ENCODE measurements at regions not wholly inside any gene's neighbourhood (a gene's known extent, or its start where the extent isn't known, plus 50 kb on each side); places are given as distances from the start of the nearest gene placed in this dataset.

DNA sequence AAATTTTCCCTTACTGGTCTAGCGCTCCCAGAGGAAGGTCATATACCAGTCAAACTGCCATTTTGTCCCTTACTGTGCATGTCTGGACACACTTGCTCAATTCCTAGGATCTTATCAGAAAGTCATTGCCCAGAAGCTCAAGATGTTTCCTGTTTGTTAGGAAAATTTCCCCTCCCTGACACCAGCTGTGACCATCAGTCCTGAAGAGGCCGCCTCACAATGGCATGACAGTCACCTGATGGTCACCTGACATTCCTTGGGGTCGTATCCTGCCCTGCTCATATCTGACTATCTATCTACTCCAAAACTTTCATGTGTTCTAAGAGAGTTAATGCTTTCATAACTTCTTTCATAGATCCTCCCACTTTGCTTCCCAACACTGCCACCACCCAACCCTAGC is 219.9 kb downstream of the OTOR start (continued):
- TF ChIP-seq, protein P1, sequence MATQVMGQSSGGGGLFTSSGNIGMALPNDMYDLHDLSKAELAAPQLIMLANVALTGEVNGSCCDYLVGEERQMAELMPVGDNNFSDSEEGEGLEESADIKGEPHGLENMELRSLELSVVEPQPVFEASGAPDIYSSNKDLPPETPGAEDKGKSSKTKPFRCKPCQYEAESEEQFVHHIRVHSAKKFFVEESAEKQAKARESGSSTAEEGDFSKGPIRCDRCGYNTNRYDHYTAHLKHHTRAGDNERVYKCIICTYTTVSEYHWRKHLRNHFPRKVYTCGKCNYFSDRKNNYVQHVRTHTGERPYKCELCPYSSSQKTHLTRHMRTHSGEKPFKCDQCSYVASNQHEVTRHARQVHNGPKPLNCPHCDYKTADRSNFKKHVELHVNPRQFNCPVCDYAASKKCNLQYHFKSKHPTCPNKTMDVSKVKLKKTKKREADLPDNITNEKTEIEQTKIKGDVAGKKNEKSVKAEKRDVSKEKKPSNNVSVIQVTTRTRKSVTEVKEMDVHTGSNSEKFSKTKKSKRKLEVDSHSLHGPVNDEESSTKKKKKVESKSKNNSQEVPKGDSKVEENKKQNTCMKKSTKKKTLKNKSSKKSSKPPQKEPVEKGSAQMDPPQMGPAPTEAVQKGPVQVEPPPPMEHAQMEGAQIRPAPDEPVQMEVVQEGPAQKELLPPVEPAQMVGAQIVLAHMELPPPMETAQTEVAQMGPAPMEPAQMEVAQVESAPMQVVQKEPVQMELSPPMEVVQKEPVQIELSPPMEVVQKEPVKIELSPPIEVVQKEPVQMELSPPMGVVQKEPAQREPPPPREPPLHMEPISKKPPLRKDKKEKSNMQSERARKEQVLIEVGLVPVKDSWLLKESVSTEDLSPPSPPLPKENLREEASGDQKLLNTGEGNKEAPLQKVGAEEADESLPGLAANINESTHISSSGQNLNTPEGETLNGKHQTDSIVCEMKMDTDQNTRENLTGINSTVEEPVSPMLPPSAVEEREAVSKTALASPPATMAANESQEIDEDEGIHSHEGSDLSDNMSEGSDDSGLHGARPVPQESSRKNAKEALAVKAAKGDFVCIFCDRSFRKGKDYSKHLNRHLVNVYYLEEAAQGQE (IDR thresholded peaks at IDR 0.05; ENCODE audit: low read depth, low read length) = no peak
- TF ChIP-seq, protein P2, sequence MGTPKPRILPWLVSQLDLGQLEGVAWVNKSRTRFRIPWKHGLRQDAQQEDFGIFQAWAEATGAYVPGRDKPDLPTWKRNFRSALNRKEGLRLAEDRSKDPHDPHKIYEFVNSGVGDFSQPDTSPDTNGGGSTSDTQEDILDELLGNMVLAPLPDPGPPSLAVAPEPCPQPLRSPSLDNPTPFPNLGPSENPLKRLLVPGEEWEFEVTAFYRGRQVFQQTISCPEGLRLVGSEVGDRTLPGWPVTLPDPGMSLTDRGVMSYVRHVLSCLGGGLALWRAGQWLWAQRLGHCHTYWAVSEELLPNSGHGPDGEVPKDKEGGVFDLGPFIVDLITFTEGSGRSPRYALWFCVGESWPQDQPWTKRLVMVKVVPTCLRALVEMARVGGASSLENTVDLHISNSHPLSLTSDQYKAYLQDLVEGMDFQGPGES (IDR thresholded peaks at IDR 0.05; ENCODE audit: low read depth, low read length) = no peak
- TF ChIP-seq TCF12 (IDR thresholded peaks at IDR 0.05) = no peak
- TF ChIP-seq JUND (IDR thresholded peaks at IDR 0.05) = no peak
- no peak for TF ChIP-seq NFIC (IDR thresholded peaks at IDR 0.05; ENCODE audit: borderline replicate concordance)
- TF ChIP-seq MEF2A (IDR thresholded peaks at IDR 0.05; ENCODE audit: borderline replicate concordance, low read depth) = no peak

DNA sequence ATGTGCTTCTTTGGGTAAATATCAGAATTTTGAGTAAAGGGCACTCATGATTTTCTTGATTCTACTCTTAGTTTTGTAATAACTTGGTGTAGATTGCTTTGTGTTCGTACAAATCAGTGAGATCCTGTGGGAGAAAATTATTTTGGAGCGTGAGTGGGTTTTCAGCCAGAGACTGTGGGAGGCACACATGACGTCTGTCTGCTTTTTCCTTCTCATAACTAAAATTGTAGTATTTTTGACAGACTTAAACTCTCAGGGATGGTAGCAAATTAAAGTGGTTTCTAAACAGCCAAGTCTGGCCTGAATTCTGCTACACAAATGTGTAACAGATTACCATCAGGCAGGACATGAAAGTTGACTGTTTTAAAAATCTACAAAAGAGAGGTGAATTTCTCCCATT is 222.6 kb downstream of the OTOR start:
- Histone ChIP-seq H3K79me2 (ENCODE audit: insufficient read depth) (no peaks in the 10 kb centered on the region), H3K4me3 (ENCODE audit: low read depth in 2 of 2, low read length in 1 of 2) (no peak overlapping the region), H3K9me3 (no peaks in the 10 kb centered on the region), H3K4me2 (no peak overlapping the region), H3F3A (replicated peaks; ENCODE audit: insufficient read depth) (no peaks in the 10 kb centered on the region), H3K9me2 (no peaks in the 10 kb centered on the region), H3K9ac (no peak overlapping the region), H2AFZ (ENCODE audit: low read depth) (no peak overlapping the region), H4K20me1 (ENCODE audit: insufficient read depth) (no peaks in the 10 kb centered on the region), H3K27me3 (ENCODE audit: insufficient read depth) (no peaks in the 10 kb centered on the region), H3K4me1 (ENCODE audit: control insufficient read depth in 1 of 2, insufficient read depth in 2 of 2, low read depth in 1 of 2, low read length in 1 of 2) (no peaks in the 10 kb centered on the region), H3K27ac (ENCODE audit: low read depth in 2 of 2, low read length in 1 of 2) (no peak overlapping the region), H3K36me3 (replicated peaks in 1 of 2; ENCODE audit: control insufficient read depth in 1 of 2, insufficient read depth in 2 of 2, low read length in 1 of 2) (no peaks in the 10 kb centered on the region)
- TF ChIP-seq, protein P3, sequence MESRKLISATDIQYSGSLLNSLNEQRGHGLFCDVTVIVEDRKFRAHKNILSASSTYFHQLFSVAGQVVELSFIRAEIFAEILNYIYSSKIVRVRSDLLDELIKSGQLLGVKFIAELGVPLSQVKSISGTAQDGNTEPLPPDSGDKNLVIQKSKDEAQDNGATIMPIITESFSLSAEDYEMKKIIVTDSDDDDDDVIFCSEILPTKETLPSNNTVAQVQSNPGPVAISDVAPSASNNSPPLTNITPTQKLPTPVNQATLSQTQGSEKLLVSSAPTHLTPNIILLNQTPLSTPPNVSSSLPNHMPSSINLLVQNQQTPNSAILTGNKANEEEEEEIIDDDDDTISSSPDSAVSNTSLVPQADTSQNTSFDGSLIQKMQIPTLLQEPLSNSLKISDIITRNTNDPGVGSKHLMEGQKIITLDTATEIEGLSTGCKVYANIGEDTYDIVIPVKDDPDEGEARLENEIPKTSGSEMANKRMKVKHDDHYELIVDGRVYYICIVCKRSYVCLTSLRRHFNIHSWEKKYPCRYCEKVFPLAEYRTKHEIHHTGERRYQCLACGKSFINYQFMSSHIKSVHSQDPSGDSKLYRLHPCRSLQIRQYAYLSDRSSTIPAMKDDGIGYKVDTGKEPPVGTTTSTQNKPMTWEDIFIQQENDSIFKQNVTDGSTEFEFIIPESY (IDR thresholded peaks at IDR 0.05; ENCODE audit: borderline replicate concordance, low read depth) = no peak
- TF ChIP-seq, protein P2 (IDR thresholded peaks at IDR 0.05; ENCODE audit: low read depth, low read length) = no peak
- no peak for TF ChIP-seq EP300 (IDR thresholded peaks at IDR 0.05; ENCODE audit: borderline replicate concordance in 1 of 2, low read depth in 1 of 2, low read length in 1 of 2)
- TF ChIP-seq YY1 (IDR thresholded peaks at IDR 0.05; ENCODE audit: low read depth) = no peak
- no peak for TF ChIP-seq POLR2AphosphoS5 (IDR thresholded peaks at IDR 0.05; ENCODE audit: low read depth, low read length)
- TF ChIP-seq RCOR1 (IDR thresholded peaks at IDR 0.05; ENCODE audit: low read length) = no peak
- TF ChIP-seq, protein P4, sequence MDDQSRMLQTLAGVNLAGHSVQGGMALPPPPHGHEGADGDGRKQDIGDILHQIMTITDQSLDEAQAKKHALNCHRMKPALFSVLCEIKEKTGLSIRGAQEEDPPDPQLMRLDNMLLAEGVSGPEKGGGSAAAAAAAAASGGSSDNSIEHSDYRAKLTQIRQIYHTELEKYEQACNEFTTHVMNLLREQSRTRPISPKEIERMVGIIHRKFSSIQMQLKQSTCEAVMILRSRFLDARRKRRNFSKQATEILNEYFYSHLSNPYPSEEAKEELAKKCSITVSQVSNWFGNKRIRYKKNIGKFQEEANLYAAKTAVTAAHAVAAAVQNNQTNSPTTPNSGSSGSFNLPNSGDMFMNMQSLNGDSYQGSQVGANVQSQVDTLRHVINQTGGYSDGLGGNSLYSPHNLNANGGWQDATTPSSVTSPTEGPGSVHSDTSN (IDR thresholded peaks at IDR 0.05) = no peak
- TF ChIP-seq, protein P5, sequence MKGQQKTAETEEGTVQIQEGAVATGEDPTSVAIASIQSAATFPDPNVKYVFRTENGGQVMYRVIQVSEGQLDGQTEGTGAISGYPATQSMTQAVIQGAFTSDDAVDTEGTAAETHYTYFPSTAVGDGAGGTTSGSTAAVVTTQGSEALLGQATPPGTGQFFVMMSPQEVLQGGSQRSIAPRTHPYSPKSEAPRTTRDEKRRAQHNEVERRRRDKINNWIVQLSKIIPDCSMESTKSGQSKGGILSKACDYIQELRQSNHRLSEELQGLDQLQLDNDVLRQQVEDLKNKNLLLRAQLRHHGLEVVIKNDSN (IDR thresholded peaks at IDR 0.05; ENCODE audit: borderline replicate concordance, low read depth) = no peak
- 14% methylated on average over 3 of the region's 3 CpGs for WGBS (ENCODE audit: low lambda C conversion rate)
- CTCF ChIA-PET = no interaction called here
- POLR2A ChIA-PET = no interaction called here
- no peak for DNase-seq

Data from SK-N-SH (cell line).